Loucy (cell line): ENCODE measurements at regions not wholly inside any gene's neighbourhood (a gene's known extent, or its start where the extent isn't known, plus 50 kb on each side); places are given as distances from the start of the nearest gene placed in this dataset.

ENCODE experiments used
- H2AFZ ChIP-seq: fragments of 200-600 bp; sonication (generic); 2 replicates; pipeline ENCODE4 v1.6.0; 2016; ENCODE audit warnings: antibody characterized with exemption, mild to moderate bottlenecking, low read length, moderate library complexity
- H3F3A ChIP-seq: fragments of 200-600 bp; 2 replicates; pipeline ENCODE4 v1.6.0; 2016; ENCODE audit warnings: antibody characterized with exemption, low read depth, mild to moderate bottlenecking
- H3K27me3 ChIP-seq: fragments of 200-600 bp; sonication (generic); 2 replicates; pipeline ENCODE4 v1.6.1; 2014; ENCODE audit warnings: low read length, mild to moderate bottlenecking; ENCODE audit not compliant: insufficient read depth, poor library complexity, severe bottlenecking
- H3K36me3 ChIP-seq: fragments of 200-600 bp; sonication (generic); 2 replicates; pipeline ENCODE4 v1.6.1; 2016; ENCODE audit warnings: low read length; ENCODE audit not compliant: insufficient read depth
- H3K4me1 ChIP-seq: fragments of 200-600 bp; sonication (generic); 2 replicates; pipeline ENCODE4 v1.5.1; 2014; ENCODE audit warnings: low read length, mild to moderate bottlenecking; ENCODE audit not compliant: insufficient read depth, poor library complexity, severe bottlenecking
- H3K4me2 ChIP-seq: fragments of 200-600 bp; sonication (generic); 2 replicates; pipeline ENCODE4 v1.6.0; 2014; ENCODE audit warnings: antibody characterized with exemption, low read length, low read depth, mild to moderate bottlenecking; ENCODE audit not compliant: poor library complexity, severe bottlenecking
- H3K4me3 ChIP-seq: fragments of 200-600 bp; sonication (generic); 2 replicates; pipeline ENCODE4 v1.5.1; 2014; ENCODE audit warnings: low read length, mild to moderate bottlenecking, mixed read lengths; ENCODE audit not compliant: poor library complexity, severe bottlenecking
- H3K79me2 ChIP-seq: fragments of 200-600 bp; sonication (generic); 2 replicates; pipeline ENCODE4 v1.6.1; 2014; ENCODE audit warnings: low read length; ENCODE audit not compliant: insufficient read depth
- H3K9ac ChIP-seq: fragments of 200-600 bp; sonication (generic); 2 replicates; pipeline ENCODE4 v1.6.0; 2014; ENCODE audit warnings: mild to moderate bottlenecking, low read depth, low read length, moderate library complexity; ENCODE audit not compliant: poor library complexity, severe bottlenecking
- H3K9me2 ChIP-seq: fragments of 200-600 bp; sonication (generic); replicated peaks from 2 replicates; pipeline ENCODE4 v1.6.1; 2016; ENCODE audit warnings: low read depth, low read length, mixed read lengths
- H3K9me3 ChIP-seq: fragments of 200-600 bp; sonication (generic); 2 replicates; pipeline ENCODE4 v1.6.1; 2014; ENCODE audit warnings: mild to moderate bottlenecking, antibody characterized with exemption, low read length, low read depth; ENCODE audit not compliant: insufficient read depth
- H4K20me1 ChIP-seq: fragments of 200-600 bp; sonication (generic); 2 replicates; pipeline ENCODE4 v1.6.0; 2014; ENCODE audit warnings: antibody characterized with exemption, low read length, mild to moderate bottlenecking; ENCODE audit not compliant: insufficient read depth, poor library complexity, severe bottlenecking
- EZH2phosphoT487 ChIP-seq: fragments of 200-600 bp; IDR thresholded peaks from 2 replicates; pipeline ENCODE4 v1.6.1; 2018; ENCODE audit warnings: antibody characterized with exemption, mild to moderate bottlenecking, moderate library complexity, borderline replicate concordance
- TF ChIP-seq, protein P1 (sequence below): fragments of 200-600 bp; sonication (generic); conservative IDR thresholded peaks from 2 replicates; pipeline ENCODE4 v1.5.1; 2014; ENCODE audit warnings: mild to moderate bottlenecking, antibody characterized with exemption, low read length

DNA sequence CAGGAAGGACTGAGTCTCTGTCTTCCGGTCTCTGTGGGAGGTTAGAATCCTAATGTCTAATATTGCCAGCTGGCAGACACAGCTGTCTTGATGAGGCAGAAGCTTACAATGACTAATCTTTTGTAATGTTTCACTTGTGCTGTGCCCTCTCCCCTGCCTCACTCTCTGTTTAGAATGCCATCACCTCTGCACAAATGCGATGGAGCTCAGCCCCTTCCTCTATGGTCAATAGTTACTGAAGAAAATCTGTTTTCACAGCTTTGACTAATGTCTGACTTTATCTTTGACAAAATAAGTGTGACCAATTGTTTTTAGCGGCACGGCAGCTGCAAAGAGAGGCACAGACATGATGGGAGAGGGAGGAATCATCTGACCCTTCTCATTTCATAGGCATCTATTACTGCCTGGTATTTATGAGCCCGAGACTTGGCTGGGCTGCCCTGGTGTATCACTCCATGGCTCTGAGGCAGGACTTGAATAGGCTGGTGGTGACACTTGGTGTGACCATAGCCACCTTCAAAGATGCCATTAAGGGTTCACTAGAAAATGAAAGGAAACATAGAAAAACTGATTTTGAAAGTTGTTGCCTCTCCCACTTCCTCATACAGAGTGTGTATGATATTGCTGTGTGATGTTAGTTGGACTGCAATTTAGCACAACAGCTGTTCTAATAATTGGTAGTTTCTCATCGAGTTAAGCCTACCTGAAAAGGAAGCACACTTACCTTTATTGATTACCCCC, 163.2 kb upstream of the NBPF11 start:
- no peaks in the 10 kb centered on the region for H3K9me2 ChIP-seq
- H3K27me3 ChIP-seq = peaks cover 31% of the 10 kb centered on the region
- H3K4me1 ChIP-seq = peaks cover 10% of the 10 kb centered on the region
- H4K20me1 ChIP-seq = no peaks in the 10 kb centered on the region
- no peak overlapping the region for H3K9ac ChIP-seq
- no peak for TF ChIP-seq EZH2phosphoT487
- TF ChIP-seq, protein P1, sequence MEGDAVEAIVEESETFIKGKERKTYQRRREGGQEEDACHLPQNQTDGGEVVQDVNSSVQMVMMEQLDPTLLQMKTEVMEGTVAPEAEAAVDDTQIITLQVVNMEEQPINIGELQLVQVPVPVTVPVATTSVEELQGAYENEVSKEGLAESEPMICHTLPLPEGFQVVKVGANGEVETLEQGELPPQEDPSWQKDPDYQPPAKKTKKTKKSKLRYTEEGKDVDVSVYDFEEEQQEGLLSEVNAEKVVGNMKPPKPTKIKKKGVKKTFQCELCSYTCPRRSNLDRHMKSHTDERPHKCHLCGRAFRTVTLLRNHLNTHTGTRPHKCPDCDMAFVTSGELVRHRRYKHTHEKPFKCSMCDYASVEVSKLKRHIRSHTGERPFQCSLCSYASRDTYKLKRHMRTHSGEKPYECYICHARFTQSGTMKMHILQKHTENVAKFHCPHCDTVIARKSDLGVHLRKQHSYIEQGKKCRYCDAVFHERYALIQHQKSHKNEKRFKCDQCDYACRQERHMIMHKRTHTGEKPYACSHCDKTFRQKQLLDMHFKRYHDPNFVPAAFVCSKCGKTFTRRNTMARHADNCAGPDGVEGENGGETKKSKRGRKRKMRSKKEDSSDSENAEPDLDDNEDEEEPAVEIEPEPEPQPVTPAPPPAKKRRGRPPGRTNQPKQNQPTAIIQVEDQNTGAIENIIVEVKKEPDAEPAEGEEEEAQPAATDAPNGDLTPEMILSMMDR = no peak
- no peaks in the 10 kb centered on the region for H3K36me3 ChIP-seq
- H3K4me3 ChIP-seq = no peak overlapping the region
- H3K9me3 ChIP-seq = no peaks in the 10 kb centered on the region
- no peaks in the 10 kb centered on the region for H3F3A ChIP-seq
- H3K79me2 ChIP-seq = no peaks in the 10 kb centered on the region
- H3K4me2 ChIP-seq = no peak overlapping the region
- H2AFZ ChIP-seq = no peak overlapping the region

DNA sequence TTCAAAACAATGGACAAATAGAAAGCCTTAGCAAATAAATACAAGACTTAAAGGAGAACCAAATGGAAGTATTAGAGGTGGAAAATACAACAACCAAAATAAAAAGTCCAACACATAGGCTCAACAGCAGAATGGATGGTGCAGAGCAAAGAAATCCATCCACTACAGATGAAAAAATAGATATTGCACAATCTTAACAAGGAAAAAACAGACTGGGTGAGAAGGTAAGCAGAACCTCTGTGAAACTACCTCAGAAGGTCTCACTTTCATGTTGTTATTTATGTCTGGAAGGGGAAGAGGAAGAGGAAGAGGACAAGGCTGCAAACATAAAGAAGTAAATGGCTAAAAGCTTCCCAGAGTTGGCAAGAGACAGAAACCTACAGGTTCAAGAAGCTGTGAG, 158.7 kb upstream of the NBPF11 start:
- H3K9me2 ChIP-seq = no peaks in the 10 kb centered on the region
- no peaks in the 10 kb centered on the region for H3K9me3 ChIP-seq
- H3K4me2 ChIP-seq = no peak overlapping the region
- no peaks in the 10 kb centered on the region for H3K4me1 ChIP-seq
- no peaks in the 10 kb centered on the region for H3F3A ChIP-seq
- H2AFZ ChIP-seq = no peak overlapping the region
- TF ChIP-seq EZH2phosphoT487 = no peak
- TF ChIP-seq, protein P1 = no peak
- H3K4me3 ChIP-seq = no peak overlapping the region
- H4K20me1 ChIP-seq = no peaks in the 10 kb centered on the region
- no peaks in the 10 kb centered on the region for H3K79me2 ChIP-seq
- H3K27me3 ChIP-seq = peaks cover 3% of the 10 kb centered on the region
- no peaks in the 10 kb centered on the region for H3K36me3 ChIP-seq
- H3K9ac ChIP-seq = no peak overlapping the region

DNA sequence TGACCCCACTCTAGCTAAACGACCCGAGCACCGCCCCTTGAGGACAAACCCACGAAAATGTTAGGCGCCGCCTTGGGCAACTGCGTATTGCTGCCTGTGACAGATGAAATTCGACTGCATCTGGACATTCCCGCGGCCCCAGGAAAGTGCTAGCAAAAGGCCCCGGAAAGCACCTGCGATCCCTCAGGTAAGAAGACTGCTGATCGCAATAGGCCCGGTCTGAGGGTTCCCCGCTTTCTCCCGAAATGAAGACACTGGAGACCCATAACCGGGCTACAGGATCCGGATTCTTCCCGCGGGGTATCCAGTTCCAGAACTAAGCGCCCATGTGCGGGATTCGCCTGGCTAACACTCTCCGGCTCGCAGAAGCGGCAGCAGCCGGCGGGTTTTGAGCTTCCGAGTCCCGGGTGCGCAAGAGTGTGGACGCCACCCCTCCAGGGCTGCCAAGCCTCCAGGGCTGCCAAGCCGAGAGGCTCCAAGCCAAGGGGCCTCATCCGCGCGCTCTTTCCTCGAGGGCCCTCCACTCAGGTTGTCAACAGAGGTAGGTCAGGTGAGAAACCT, 157.9 kb upstream of the NBPF11 start:
- peaks cover 3% of the 10 kb centered on the region for H3K27me3 ChIP-seq
- H3K4me1 ChIP-seq = no peaks in the 10 kb centered on the region
- H3F3A ChIP-seq = no peaks in the 10 kb centered on the region
- H3K9me2 ChIP-seq = no peaks in the 10 kb centered on the region
- H3K4me2 ChIP-seq = no peak overlapping the region
- H2AFZ ChIP-seq = no peak overlapping the region
- no peaks in the 10 kb centered on the region for H4K20me1 ChIP-seq
- H3K36me3 ChIP-seq = no peaks in the 10 kb centered on the region
- no peaks in the 10 kb centered on the region for H3K9me3 ChIP-seq
- TF ChIP-seq, protein P1 = no peak
- TF ChIP-seq EZH2phosphoT487 = no peak
- no peaks in the 10 kb centered on the region for H3K79me2 ChIP-seq
- no peak overlapping the region for H3K9ac ChIP-seq
- no peak overlapping the region for H3K4me3 ChIP-seq
